SU-DHL-6 (cell line): ENCODE measurements at regions not wholly inside any gene's neighbourhood (a gene's known extent, or its start where the extent isn't known, plus 50 kb on each side); places are given as distances from the start of the nearest gene placed in this dataset.
"Not testable (repeated sequence)": the region's sequence is repeated elsewhere in the genome, so short reads cannot be mapped to it uniquely, and the experiment has no call there.

ENCODE experiments used
- H2AFZ ChIP-seq: fragments of 200-600 bp; sonication (generic); 2 replicates; pipeline ENCODE4 v1.6.1; 2014; ENCODE audit warnings: low read depth, mild to moderate bottlenecking, moderate library complexity, mixed read lengths, antibody characterized with exemption, low read length; ENCODE audit not compliant: severe bottlenecking
- H3F3A ChIP-seq: fragments of 200-600 bp; shearing (Covaris generic); 2 replicates; pipeline ENCODE4 v1.6.0; 2016; ENCODE audit warnings: antibody characterized with exemption, mild to moderate bottlenecking; ENCODE audit not compliant: insufficient read depth
- H3K27ac ChIP-seq: fragments of 200-600 bp; sonication (generic); 2 replicates; pipeline ENCODE4 v1.5.1; 2016; ENCODE audit warnings: low read depth, mild to moderate bottlenecking, low read length, moderate library complexity, mixed read lengths
- H3K27me3 ChIP-seq: fragments of 200-600 bp; sonication (generic), shearing (Covaris generic); 2 replicates; pipeline ENCODE4 v1.6.0; 2014; ENCODE audit warnings: mild to moderate bottlenecking, low read length
- H3K36me3 ChIP-seq: fragments of 200-600 bp; sonication (generic); 2 replicates; pipeline ENCODE4 v1.6.1; 2014; ENCODE audit warnings: mild to moderate bottlenecking, low read length, mixed read lengths
- H3K4me2 ChIP-seq: fragments of 300-600, 200-600 bp; shearing (Covaris generic), sonication (generic); 2 replicates; pipeline ENCODE4 v1.6.0; 2014; ENCODE audit warnings: low read length, low read depth, mild to moderate bottlenecking; ENCODE audit not compliant: poor library complexity, severe bottlenecking
- H3K4me3 ChIP-seq: fragments of 200-600 bp; sonication (generic); 2 replicates; pipeline ENCODE4 v1.5.1; 2014; ENCODE audit warnings: antibody characterized with exemption, low read length, mild to moderate bottlenecking, mixed read lengths; ENCODE audit not compliant: insufficient read depth, poor library complexity, severe bottlenecking
- H3K79me2 ChIP-seq: fragments of 200-600 bp; sonication (generic); 2 replicates; pipeline ENCODE4 v1.6.1; 2014; ENCODE audit warnings: mild to moderate bottlenecking, low read length, moderate library complexity; ENCODE audit not compliant: insufficient read depth
- H3K9ac ChIP-seq: fragments of 200-600 bp; sonication (generic); 2 replicates; pipeline ENCODE4 v1.7.0; 2014; ENCODE audit warnings: mild to moderate bottlenecking, low read length
- H3K9me2 ChIP-seq: fragments of 200-600 bp; sonication (generic); replicated peaks from 2 replicates; pipeline ENCODE4 v1.6.1; 2014; ENCODE audit warnings: low read length; ENCODE audit not compliant: insufficient read depth
- H3K9me3 ChIP-seq: fragments of 200-600 bp; sonication (generic); 2 replicates; pipeline ENCODE4 v1.6.1; 2014; ENCODE audit warnings: low read length, mixed read lengths; ENCODE audit not compliant: insufficient read depth
- H4K20me1 ChIP-seq: fragments of 200-600 bp; sonication (generic); 2 replicates; pipeline ENCODE4 v1.6.1; 2014; ENCODE audit warnings: low read depth, mild to moderate bottlenecking, antibody characterized with exemption, low read length, moderate library complexity, mixed read lengths
- EZH2phosphoT487 ChIP-seq: fragments of 200-600 bp; sonication (generic), shearing (Covaris generic); conservative IDR thresholded peaks from 2 replicates; pipeline ENCODE4 v1.6.1; 2018; ENCODE audit warnings: mild to moderate bottlenecking, antibody characterized with exemption, low read length, moderate library complexity, mixed read lengths
- TF ChIP-seq, protein P1 (sequence below): fragments of 200-600 bp; sonication (generic); IDR thresholded peaks from one replicate; pipeline ENCODE4 v1.5.1; 2017; ENCODE audit warnings: antibody characterized with exemption, mild to moderate bottlenecking, low read length, moderate library complexity; ENCODE audit not compliant: insufficient read depth, poor library complexity, severe bottlenecking

DNA sequence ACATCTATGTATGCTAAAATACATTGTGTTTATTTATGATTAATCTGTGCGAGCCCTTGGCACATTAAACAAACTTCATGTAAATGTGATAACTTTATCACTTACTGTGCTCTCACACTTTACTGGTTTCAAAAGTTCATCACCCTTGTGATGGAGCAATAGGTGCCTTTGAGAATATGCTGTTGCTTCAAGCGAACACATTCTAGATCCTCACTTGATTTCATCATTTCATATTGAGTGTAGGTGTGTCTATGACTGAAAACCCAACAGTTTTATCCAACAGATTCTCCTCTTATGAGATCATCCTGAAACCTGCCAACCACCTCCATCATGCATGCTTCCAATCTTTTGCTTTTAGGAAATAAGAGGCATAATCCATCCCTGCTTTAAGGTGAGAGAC is 854.4 kb downstream of the TMEM121 start:
- no peaks in the 10 kb centered on the region for H3F3A ChIP-seq
- H3K9me2 ChIP-seq, result no peaks in the 10 kb centered on the region
- H3K79me2 ChIP-seq, result no peaks in the 10 kb centered on the region
- H3K9me3 ChIP-seq, result no peaks in the 10 kb centered on the region
- no peak overlapping the region for H3K4me2 ChIP-seq
- no peak overlapping the region for H2AFZ ChIP-seq
- no peak overlapping the region for H3K27ac ChIP-seq
- TF ChIP-seq, protein P1, sequence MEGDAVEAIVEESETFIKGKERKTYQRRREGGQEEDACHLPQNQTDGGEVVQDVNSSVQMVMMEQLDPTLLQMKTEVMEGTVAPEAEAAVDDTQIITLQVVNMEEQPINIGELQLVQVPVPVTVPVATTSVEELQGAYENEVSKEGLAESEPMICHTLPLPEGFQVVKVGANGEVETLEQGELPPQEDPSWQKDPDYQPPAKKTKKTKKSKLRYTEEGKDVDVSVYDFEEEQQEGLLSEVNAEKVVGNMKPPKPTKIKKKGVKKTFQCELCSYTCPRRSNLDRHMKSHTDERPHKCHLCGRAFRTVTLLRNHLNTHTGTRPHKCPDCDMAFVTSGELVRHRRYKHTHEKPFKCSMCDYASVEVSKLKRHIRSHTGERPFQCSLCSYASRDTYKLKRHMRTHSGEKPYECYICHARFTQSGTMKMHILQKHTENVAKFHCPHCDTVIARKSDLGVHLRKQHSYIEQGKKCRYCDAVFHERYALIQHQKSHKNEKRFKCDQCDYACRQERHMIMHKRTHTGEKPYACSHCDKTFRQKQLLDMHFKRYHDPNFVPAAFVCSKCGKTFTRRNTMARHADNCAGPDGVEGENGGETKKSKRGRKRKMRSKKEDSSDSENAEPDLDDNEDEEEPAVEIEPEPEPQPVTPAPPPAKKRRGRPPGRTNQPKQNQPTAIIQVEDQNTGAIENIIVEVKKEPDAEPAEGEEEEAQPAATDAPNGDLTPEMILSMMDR, result no peak
- no peak for TF ChIP-seq EZH2phosphoT487
- H3K36me3 ChIP-seq, result no peaks in the 10 kb centered on the region
- H3K4me3 ChIP-seq, result no peak overlapping the region
- H4K20me1 ChIP-seq, result no peaks in the 10 kb centered on the region
- H3K27me3 ChIP-seq, result no peaks in the 10 kb centered on the region
- no peak overlapping the region for H3K9ac ChIP-seq

DNA sequence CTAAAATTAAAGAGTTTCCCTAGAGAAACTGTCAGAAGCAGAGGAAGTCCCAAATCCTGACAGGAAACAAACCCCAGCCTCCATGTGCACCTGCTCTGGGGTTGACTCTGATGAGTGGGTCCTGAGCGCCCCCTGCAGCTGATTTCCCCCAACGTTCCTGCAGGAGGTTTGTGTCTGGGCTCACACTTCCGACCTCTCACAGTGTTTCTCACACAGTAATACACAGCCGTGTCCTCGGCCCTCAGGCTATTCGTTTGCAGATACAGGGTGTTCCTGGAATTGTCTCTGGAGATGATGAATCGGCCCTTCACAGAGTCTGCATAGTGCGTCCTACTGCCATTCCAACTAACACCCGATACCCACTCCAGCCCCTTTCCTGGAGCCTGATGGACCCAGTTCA is 862.8 kb downstream of the TMEM121 start:
- not testable (repeated sequence) for H3K27ac ChIP-seq, H3K4me3 ChIP-seq, H3K27me3 ChIP-seq, H3F3A ChIP-seq, H2AFZ ChIP-seq, H3K4me2 ChIP-seq, H3K9ac ChIP-seq, H3K79me2 ChIP-seq, H3K9me2 ChIP-seq, H3K36me3 ChIP-seq, H3K9me3 ChIP-seq, H4K20me1 ChIP-seq

DNA sequence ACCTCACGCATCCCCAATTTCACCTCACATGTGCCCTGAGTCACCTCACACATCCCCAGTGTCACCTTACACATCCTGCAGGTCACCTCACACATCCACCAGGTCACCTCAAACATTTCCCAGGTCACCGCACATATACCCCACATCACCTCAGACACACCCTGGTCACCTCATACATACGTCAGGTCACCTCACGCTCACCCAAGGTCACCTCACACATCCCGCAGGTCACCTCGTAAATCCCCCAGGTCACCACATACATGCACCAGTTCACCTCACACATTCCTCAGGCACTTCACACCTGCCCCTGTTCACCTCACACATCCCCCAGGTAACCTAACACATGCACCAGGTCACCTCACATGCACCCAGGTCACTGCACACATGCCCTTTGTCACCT is 864.0 kb downstream of the TMEM121 start:
- Histone ChIP-seq H3K9ac (no peak overlapping the region), H4K20me1 (no peaks in the 10 kb centered on the region), H2AFZ (no peak overlapping the region), H3K9me3 (no peaks in the 10 kb centered on the region), H3K36me3 (no peaks in the 10 kb centered on the region), H3K27ac (no peak overlapping the region), H3K4me2 (no peak overlapping the region), H3K27me3 (no peaks in the 10 kb centered on the region), H3K4me3 (no peak overlapping the region), H3K9me2 (no peaks in the 10 kb centered on the region), H3K79me2 (no peaks in the 10 kb centered on the region), H3F3A (no peaks in the 10 kb centered on the region)
- TF ChIP-seq, protein P1, result no peak
- no peak for TF ChIP-seq EZH2phosphoT487

DNA sequence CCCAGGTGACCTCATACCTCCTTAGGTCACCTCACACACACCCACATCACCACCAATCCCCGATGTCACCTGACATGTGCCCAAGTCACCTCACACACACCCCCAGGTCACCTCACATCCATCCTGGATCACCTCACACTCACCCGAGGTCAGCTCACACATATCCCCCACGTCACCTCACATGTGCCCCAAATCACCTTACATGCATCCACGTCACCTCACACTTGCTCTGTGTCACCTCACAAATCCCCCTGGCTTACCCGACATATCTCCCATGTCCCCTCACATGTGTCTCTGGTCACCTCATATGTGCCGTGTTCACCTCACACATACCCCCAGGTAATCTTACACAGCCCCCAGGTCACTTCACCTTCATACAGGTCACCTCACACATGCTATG is 864.6 kb downstream of the TMEM121 start:
- no peak overlapping the region for H2AFZ ChIP-seq
- no peaks in the 10 kb centered on the region for H3F3A ChIP-seq
- TF ChIP-seq, protein P1, result no peak
- TF ChIP-seq EZH2phosphoT487, result no peak
- H3K9ac ChIP-seq, result no peak overlapping the region
- H3K9me3 ChIP-seq, result no peaks in the 10 kb centered on the region
- H3K4me2 ChIP-seq, result no peak overlapping the region
- no peaks in the 10 kb centered on the region for H3K79me2 ChIP-seq
- no peak overlapping the region for H3K27ac ChIP-seq
- H3K9me2 ChIP-seq, result no peaks in the 10 kb centered on the region
- no peaks in the 10 kb centered on the region for H4K20me1 ChIP-seq
- H3K4me3 ChIP-seq, result no peak overlapping the region
- no peaks in the 10 kb centered on the region for H3K27me3 ChIP-seq
- H3K36me3 ChIP-seq, result no peaks in the 10 kb centered on the region
